GM12878 (cell line): ENCODE measurements at regions not wholly inside any gene's neighbourhood (a gene's known extent, or its start where the extent isn't known, plus 50 kb on each side); places are given as distances from the start of the nearest gene placed in this dataset.

ENCODE experiments used
- ATAC-seq: fragments of 200-7000 bp; cut with Tn5 transposase; 3 replicates; pipeline ENCODE4 v1.9.1; 2020; ENCODE audit warnings: mild to moderate bottlenecking, moderate library complexity
- BruUV-seq: library from RNA; stranded (reverse); fragments of 400-500 nt; replicated peaks from 2 replicates; lab custom pipeline; 2021; lab: Mats Ljungman, UMichigan
- CTCF ChIA-PET: fragments of 300-600 bp; sonication (Branson Sonifier 250); formaldehyde crosslinking; extraction: SDS; loops from one replicate; lab custom pipeline; 2021; ENCODE audit warnings: inconsistent platforms; lab: Yijun Ruan, JAX
- POLR2A ChIA-PET: fragments of 350-600 bp; formaldehyde crosslinking; extraction: SDS; loops from one replicate; lab custom pipeline; 2021; ENCODE audit warnings: inconsistent platforms; lab: Charles Lee
- RAD21 ChIA-PET: fragments of 300-600 bp; sonication (Branson Sonifier 250); formaldehyde crosslinking; loops from one replicate; lab custom pipeline; 2023; ENCODE audit warnings: antibody characterized with exemption; ENCODE audit not compliant: unreplicated experiment; lab: Charles Lee
- SMC1A ChIA-PET: fragments of 300-600 bp; sonication (Branson Sonifier 250); formaldehyde crosslinking; loops from one replicate; lab custom pipeline; 2023; ENCODE audit not compliant: unreplicated experiment, uncharacterized antibody; lab: Charles Lee
- DNase-seq: peaks from one replicate; pipeline ENCODE4 v3.0.0-alpha.2; 2011; ENCODE audit warnings: low read depth, low spot score
- FAIRE-seq: peaks from 3 replicates; lab custom pipeline; 2011; peaks lifted over from hg19 to GRCh38; lab: Jason Lieb, UNC
- H2AFZ ChIP-seq: 2 replicates; pipeline ENCODE4 v1.6.0; 2011; ENCODE audit warnings: low read depth, low read length, control low read depth; ENCODE audit not compliant: control insufficient read depth
- H3K27ac ChIP-seq: 2 replicates; pipeline ENCODE4 v1.5.1; 2011; ENCODE audit warnings: control low read depth; ENCODE audit not compliant: control insufficient read depth, insufficient read depth
- H3K27me3 ChIP-seq, 2 experiments: replicated peaks in 1 of 2; 2 replicates each; pipeline versions ENCODE4 v1.6.0 to v1.6.1; 2011; ENCODE audit warnings: low read length in 1 of 2; ENCODE audit not compliant: control insufficient read depth in 2 of 2, insufficient read depth in 2 of 2
- H3K36me3 ChIP-seq, 2 experiments: 2 replicates each; pipeline ENCODE4 v1.5.1; 2011; ENCODE audit warnings: low read length in 1 of 2; ENCODE audit not compliant: control insufficient read depth in 2 of 2, insufficient read depth in 2 of 2
- H3K4me1 ChIP-seq: 2 replicates; pipeline ENCODE4 v1.6.1; 2011; ENCODE audit warnings: mild to moderate bottlenecking, low read length, moderate library complexity, mixed read lengths; ENCODE audit not compliant: control insufficient read depth, insufficient read depth
- H3K4me2 ChIP-seq: 2 replicates; pipeline ENCODE4 v1.6.0; 2011; ENCODE audit warnings: control low read depth; ENCODE audit not compliant: control insufficient read depth, insufficient read depth
- H3K4me3 ChIP-seq: fragments of 200-600 bp; sonication (generic); 2 replicates; pipeline ENCODE4 v1.5.1; 2016
- H3K79me2 ChIP-seq: 2 replicates; pipeline ENCODE4 v1.6.0; 2011; ENCODE audit warnings: low read length; ENCODE audit not compliant: control insufficient read depth, insufficient read depth
- H3K9ac ChIP-seq: 2 replicates; pipeline ENCODE4 v1.8.0; 2011; ENCODE audit warnings: low read length, control low read depth, mixed read lengths; ENCODE audit not compliant: control insufficient read depth, insufficient read depth
- H3K9me3 ChIP-seq: replicated peaks from 3 replicates; pipeline ENCODE4 v1.5.1; 2011; ENCODE audit warnings: mild to moderate bottlenecking, low read length; ENCODE audit not compliant: control insufficient read depth, insufficient read depth
- H4K20me1 ChIP-seq: 2 replicates; pipeline ENCODE4 v1.6.0; 2011; ENCODE audit not compliant: control insufficient read depth, insufficient read depth
- IKZF1 ChIP-seq: fragments of 450-650 bp; conservative IDR thresholded peaks from 2 replicates; pipeline ENCODE4 v1.6.1; 2017; ENCODE audit warnings: antibody characterized with exemption, mild to moderate bottlenecking
- RELB ChIP-seq: fragments of 450-650 bp; IDR thresholded peaks from 2 replicates; pipeline ENCODE4 v1.6.1; 2017; ENCODE audit warnings: low read depth, mild to moderate bottlenecking, moderate library complexity
- SREBF1 ChIP-seq: IDR thresholded peaks from 2 replicates; pipeline ENCODE4 v1.6.1; 2012; ENCODE audit warnings: mild to moderate bottlenecking, low read length
- TARDBP ChIP-seq: IDR thresholded peaks from 2 replicates; pipeline ENCODE4 v1.6.1; 2016; ENCODE audit warnings: borderline replicate concordance
- WGBS: methylation state at CpG from one replicate; pipeline ENCODE4 v1.1.6; 2016; ENCODE audit warnings: low lambda C conversion rate; ENCODE audit not compliant: insufficient replicate concordance, insufficient coverage; ENCODE audit errors: missing lambda C conversion rate; 5-methylcytosine and 5-hydroxymethylcytosine counted together
- in situ Hi-C: fragments of 300-500 bp; cut with MboI; formaldehyde crosslinking; loops from 9 replicates; pipeline ENCODE4 v1.14.3; 2018; ENCODE audit warnings: mixed read lengths
- intact Hi-C: fragments of 100-400 bp; cut with micrococcal nuclease; formaldehyde crosslinking; loops from one replicate; pipeline ENCODE4 v1.14.2; 2022; ENCODE audit not compliant: unreplicated experiment

- ATAC-seq (no peak), DNase-seq (no peak), FAIRE-seq (no peak)
- BruUV-seq = no TSS peak
- in situ Hi-C loops (no loop called here), intact Hi-C loops (no loop called here)
- Histone ChIP-seq H4K20me1 (no peaks in the 10 kb centered on the region), H2AFZ (no peak overlapping the region), H3K4me1 (no peaks in the 10 kb centered on the region), H3K79me2 (no peaks in the 10 kb centered on the region), H3K27me3 (no peaks in the 10 kb centered on the region), H3K36me3 (no peaks in the 10 kb centered on the region; a peak in 1 of 4 replicates), H3K27ac (no peak overlapping the region), H3K4me2 (no peak overlapping the region), H3K4me3 (no peak overlapping the region), H3K9ac (no peak overlapping the region), H3K9me3 (no peaks in the 10 kb centered on the region)
- no peak for TF ChIP-seq TARDBP
- TF ChIP-seq IKZF1 = no peak
- no peak for TF ChIP-seq SREBF1
- whole genome bisulfite sequencing = 57% methylated on average over 1 of the region's 1 CpG
- ChIA-PET POLR2A (no interaction called here), SMC1A (no interaction called here), RAD21 (no interaction called here), CTCF (no interaction called here)
These were observed 132.7 kb upstream of the F13A1 start for GRCh38 chr6:6453186-6453585.

GRCh38 chr6:6455272-6455671 is 133.2 kb upstream of the LY86 start:
- Histone ChIP-seq H3K27me3 (no peaks in the 10 kb centered on the region), H3K27ac (no peak overlapping the region), H3K9me3 (no peaks in the 10 kb centered on the region; the same call in 2 of the 3 replicates), H4K20me1 (no peaks in the 10 kb centered on the region), H3K36me3 (no peaks in the 10 kb centered on the region; a peak in 1 of 4 replicates), H3K9ac (no peak overlapping the region), H3K4me1 (no peaks in the 10 kb centered on the region), H2AFZ (no peak overlapping the region), H3K79me2 (no peaks in the 10 kb centered on the region), H3K4me2 (no peak overlapping the region), H3K4me3 (no peak overlapping the region)
- SMC1A ChIA-PET = interaction anchor here (1.9 to 2.1 kb wide), 2 partner anchors 16 to 33 kb away, joined by 6 to 7 read pairs; no protein-coding TSS in a partner anchor
- TF ChIP-seq RELB = no peak
- no TSS peak for BruUV-seq
- CTCF ChIA-PET = no interaction called here
- no peak for FAIRE-seq
- intact Hi-C loops = no loop called here
- no peak for DNase-seq
- RAD21 ChIA-PET = no interaction called here
- WGBS = 100% methylated on average over 2 of the region's 2 CpGs
- ATAC-seq = no peak
- POLR2A ChIA-PET = no interaction called here
- in situ Hi-C loops = no loop called here
